Osteocyte (in vitro differentiated cells): ENCODE measurements at regions not wholly inside any gene's neighbourhood (a gene's known extent, or its start where the extent isn't known, plus 50 kb on each side); places are given as distances from the start of the nearest gene placed in this dataset.

Experiments used
- DNase-seq: peaks from one replicate; pipeline ENCODE4 v3.0.0; 2021; ENCODE audit warnings: mixed read lengths; ENCODE audit not compliant: unreplicated experiment; ENCODE audit errors: extremely low spot score
- H3K27ac Mint-ChIP-seq: one replicate; pipeline ENCODE4 v1.8.0; 2021; ENCODE audit warnings: mild to moderate bottlenecking, mixed read lengths; ENCODE audit not compliant: unreplicated experiment
- H3K27me3 Mint-ChIP-seq: one replicate; pipeline ENCODE4 v1.8.0; 2021; ENCODE audit warnings: mixed read lengths; ENCODE audit not compliant: unreplicated experiment
- H3K36me3 Mint-ChIP-seq: one replicate; pipeline ENCODE4 v1.8.0; 2021; ENCODE audit warnings: mixed read lengths; ENCODE audit not compliant: unreplicated experiment
- H3K4me1 Mint-ChIP-seq: one replicate; pipeline ENCODE4 v1.8.0; 2021; ENCODE audit warnings: mixed read lengths; ENCODE audit not compliant: unreplicated experiment
- H3K4me3 Mint-ChIP-seq: one replicate; pipeline ENCODE4 v1.8.0; 2021; ENCODE audit warnings: mild to moderate bottlenecking, moderate library complexity, mixed read lengths; ENCODE audit not compliant: unreplicated experiment
- H3K9me3 Mint-ChIP-seq: one replicate; pipeline ENCODE4 v1.8.0; 2021; ENCODE audit warnings: mixed read lengths; ENCODE audit not compliant: unreplicated experiment
- CTCF ChIP-seq: fragments of 200-600 bp; sonication (generic); IDR thresholded peaks from 2 replicates; pipeline ENCODE4 v1.5.0; 2021; ENCODE audit warnings: antibody characterized with exemption, mild to moderate bottlenecking, moderate library complexity

DNA sequence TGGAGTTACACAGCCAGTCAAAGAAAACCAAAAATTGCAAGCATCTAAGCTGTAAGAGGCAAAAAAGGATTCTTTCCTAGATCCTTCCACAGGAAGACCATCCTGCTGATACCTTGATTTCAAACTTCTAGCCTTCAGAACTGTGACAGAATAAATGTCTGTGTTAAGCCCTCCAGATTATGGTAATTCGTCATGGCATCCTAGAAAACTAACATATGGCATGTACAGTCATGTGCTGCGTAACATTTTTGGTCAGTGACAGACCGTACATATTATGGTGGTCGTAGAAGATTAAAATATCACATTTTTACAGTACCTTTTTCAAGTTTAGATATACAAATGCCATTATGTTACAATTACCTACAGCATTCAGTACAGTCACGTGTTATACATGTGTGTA, 660.9 kb upstream of the LMO3 start:
- Mint-ChIP-seq H3K27me3 (no peaks in the 10 kb centered on the region), H3K9me3 (peaks cover 6% of the 10 kb centered on the region), H3K27ac (no peak overlapping the region), H3K4me1 (no peaks in the 10 kb centered on the region), H3K36me3 (peaks cover 2% of the 10 kb centered on the region), H3K4me3 (no peak overlapping the region)
- no peak for TF ChIP-seq CTCF
- no peak for DNase-seq

GRCh38 chr12:17264603-17265002, 658.6 kb upstream of the LMO3 start:
- no peak for DNase-seq
- H3K27ac Mint-ChIP-seq: no peak overlapping the region
- no peak overlapping the region for H3K4me3 Mint-ChIP-seq
- H3K27me3 Mint-ChIP-seq: no peaks in the 10 kb centered on the region
- H3K36me3 Mint-ChIP-seq: no peaks in the 10 kb centered on the region
- no peaks in the 10 kb centered on the region for H3K4me1 Mint-ChIP-seq
- TF ChIP-seq CTCF: no peak
- no peaks in the 10 kb centered on the region for H3K9me3 Mint-ChIP-seq

- no peak for DNase-seq
- TF ChIP-seq CTCF: no peak
- H3K4me1 Mint-ChIP-seq: no peaks in the 10 kb centered on the region
- no peak overlapping the region for H3K27ac Mint-ChIP-seq
- H3K27me3 Mint-ChIP-seq: no peaks in the 10 kb centered on the region
- no peaks in the 10 kb centered on the region for H3K36me3 Mint-ChIP-seq
- peaks cover 30% of the 10 kb centered on the region for H3K9me3 Mint-ChIP-seq
- H3K4me3 Mint-ChIP-seq: no peak overlapping the region
Observed at GRCh38 chr12:17239874-17240273, 633.9 kb upstream of the LMO3 start.

DNA sequence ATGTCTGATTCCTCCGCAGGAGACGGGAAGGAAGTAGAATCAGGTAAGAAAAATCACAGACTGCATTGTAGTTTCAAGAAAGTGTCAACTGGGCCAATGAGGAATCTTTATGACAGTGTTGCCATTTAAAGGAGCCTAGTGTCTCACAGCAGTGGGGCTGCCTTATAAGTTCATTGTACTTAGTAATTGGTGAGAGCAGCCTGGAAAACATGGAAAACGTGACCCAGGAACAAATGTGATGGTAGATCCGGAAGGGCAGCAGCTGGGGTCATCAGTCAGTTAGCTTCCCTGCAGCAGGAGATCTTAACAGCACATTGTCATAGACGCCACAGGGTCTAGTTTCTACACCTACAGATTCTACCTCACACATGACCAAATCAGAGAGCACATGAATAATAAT, 630.0 kb upstream of the LMO3 start:
- DNase-seq: no peak
- no peaks in the 10 kb centered on the region for H3K36me3 Mint-ChIP-seq
- H3K4me1 Mint-ChIP-seq: no peaks in the 10 kb centered on the region
- H3K9me3 Mint-ChIP-seq: peaks cover 11% of the 10 kb centered on the region
- no peaks in the 10 kb centered on the region for H3K27me3 Mint-ChIP-seq
- H3K27ac Mint-ChIP-seq: no peak overlapping the region
- no peak for TF ChIP-seq CTCF
- H3K4me3 Mint-ChIP-seq: no peak overlapping the region

- H3K9me3 Mint-ChIP-seq: peaks cover 5% of the 10 kb centered on the region
- DNase-seq: no peak
Observed at GRCh38 chr12:17215759-17216570, 610.0 kb upstream of the LMO3 start.

More at GRCh38 chr12:17215759-17216570, 610.0 kb upstream of the LMO3 start:
- Mint-ChIP-seq H3K4me1 (no peaks in the 10 kb centered on the region), H3K4me3 (no peak overlapping the region), H3K36me3 (no peaks in the 10 kb centered on the region), H3K27me3 (no peaks in the 10 kb centered on the region), H3K27ac (no peak overlapping the region)
- no peak for TF ChIP-seq CTCF
